NCI-H1694 (cell line): ENCODE measurements at regions not wholly inside any gene's neighbourhood (a gene's known extent, or its start where the extent isn't known, plus 50 kb on each side); places are given as distances from the start of the nearest gene placed in this dataset.
"Not testable (repeated sequence)": the region's sequence is repeated elsewhere in the genome, so short reads cannot be mapped to it uniquely, and the experiment has no call there.

Experiments used
- DNase-seq: peaks from one replicate; lab custom pipeline; 2025; lab: John Stamatoyannopoulos, UW

GRCh38 chr4:104129243-104129642 lies 365.5 kb downstream of the CXXC4 start:
- no peak for DNase-seq

- no peak for DNase-seq
Measured at GRCh38 chr4:104128850-104129213, 365.9 kb downstream of the CXXC4 start.

DNA sequence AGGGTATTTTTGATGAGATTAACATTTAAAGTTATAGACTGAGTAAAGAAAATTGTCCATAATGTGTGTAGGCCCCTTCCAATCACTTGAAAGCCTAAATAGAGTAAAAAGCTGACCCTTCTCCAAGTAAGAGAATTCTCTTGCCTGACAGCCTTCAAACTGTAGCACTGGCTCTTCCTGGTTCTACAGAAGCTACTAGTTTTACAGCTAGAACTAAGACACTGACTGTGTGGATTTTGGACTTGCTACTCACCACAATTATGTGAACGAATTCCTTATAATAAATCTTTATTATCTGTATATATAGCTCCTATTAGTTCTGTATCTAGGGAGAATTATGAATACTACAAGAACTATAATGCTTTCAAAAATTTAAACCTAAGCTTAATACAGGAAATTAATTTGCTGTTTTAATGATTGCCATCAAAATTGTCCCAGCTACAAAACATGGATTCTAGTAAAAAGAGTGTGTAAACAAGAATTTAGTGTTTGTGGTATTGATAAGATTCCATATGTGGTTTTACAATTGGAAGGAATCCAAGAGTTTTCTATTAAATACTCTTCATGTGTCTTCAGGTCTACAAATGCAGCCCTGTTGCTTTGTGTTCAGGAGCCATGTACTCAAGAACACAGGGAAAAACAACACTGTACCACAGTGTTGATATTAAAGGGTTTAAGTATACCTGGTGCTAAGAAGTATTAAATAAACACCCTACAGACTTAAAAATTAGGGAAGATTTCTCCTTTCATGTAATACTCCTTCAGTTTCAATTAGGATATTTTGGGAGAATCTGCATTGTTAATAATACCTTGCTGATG lies 366.5 kb downstream of the CXXC4 start:
- DNase-seq, result no peak

DNA sequence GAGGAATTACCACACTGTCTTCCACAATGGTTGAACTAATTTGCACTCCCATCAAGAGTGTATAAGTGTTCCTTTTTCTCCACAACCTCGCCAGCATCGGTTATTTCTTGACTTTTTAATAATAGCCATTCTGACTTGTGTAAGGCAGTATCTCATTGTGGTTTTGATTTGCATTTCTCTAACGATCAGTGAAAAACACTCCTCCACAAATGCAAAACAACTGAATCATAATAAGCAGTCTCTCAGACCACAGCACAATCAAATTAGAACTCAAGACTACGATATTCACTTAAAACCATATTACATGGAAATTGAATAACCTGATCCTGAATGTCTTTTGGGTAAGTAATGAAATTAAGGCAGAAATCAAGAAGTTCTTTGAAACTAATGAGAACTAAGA lies 371.7 kb downstream of the CXXC4 start:
- no peak for DNase-seq

GRCh38 chr4:104117776-104118175 lies 376.9 kb downstream of the CXXC4 start:
- no peak for DNase-seq

GRCh38 chr4:104113850-104114249 lies 380.8 kb downstream of the CXXC4 start:
- DNase-seq, result no peak

DNA sequence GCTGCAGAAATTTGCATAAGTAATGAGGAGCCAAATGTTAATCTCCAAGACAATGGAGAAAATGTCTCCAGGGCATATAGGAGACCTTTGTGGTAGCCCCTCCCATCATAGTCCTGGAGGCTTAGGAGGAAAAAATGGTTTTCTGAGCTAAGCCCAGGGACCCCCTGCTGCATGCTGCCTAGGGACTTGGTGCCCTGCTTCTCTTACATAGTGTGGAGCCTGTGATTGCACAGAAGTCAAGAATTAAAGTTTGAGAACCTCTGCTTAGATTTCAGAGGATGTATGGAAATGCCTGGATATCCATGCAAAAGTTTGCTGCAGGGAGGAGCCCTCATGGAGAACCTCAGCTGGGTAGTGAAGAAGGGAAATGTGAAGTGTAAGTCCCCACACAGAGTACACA lies 379.4 kb upstream of the TACR3 start:
- DNase-seq, result no peak

DNA sequence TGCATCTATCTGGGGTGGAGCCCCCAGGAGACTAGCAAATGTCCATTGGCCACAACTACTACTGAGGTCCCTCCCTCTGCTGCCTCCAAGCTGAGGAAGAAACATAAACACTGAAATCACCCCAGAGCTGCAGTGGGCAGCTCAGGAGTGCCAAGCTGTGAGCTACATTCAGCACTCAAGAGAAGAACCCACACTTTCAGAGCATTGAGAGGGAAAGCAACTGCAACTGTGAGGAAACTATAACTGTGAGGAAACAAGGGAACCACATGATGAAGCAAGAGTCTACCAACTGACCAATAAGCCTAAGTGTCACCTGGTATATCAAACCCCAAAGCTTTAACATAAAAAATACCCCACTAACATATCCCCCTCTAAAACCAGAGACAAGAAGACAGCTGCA lies 373.5 kb upstream of the TACR3 start:
- DNase-seq, result no peak

- no peak for DNase-seq
Measured at GRCh38 chr4:104073229-104073628, 353.4 kb upstream of the TACR3 start.

DNA sequence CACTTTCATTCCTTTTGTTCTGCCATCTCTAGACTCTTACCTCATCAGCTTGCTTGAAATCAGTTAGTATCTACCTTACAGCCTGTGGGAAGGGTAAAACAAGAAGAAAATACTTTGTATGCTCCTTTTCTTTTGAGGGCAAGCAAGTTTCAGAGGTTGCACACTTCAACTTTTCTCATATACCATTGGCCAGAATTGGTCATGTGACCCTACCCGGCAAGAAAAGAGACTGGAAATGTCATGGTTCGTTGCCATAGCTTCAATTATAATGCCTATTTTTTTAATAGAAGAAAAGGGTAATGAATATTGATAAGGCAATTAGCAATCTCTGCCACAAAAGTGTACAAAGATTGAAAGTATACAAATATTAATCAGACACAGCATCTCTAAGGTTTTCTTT lies 346.7 kb upstream of the TACR3 start:
- DNase-seq, result no peak

DNA sequence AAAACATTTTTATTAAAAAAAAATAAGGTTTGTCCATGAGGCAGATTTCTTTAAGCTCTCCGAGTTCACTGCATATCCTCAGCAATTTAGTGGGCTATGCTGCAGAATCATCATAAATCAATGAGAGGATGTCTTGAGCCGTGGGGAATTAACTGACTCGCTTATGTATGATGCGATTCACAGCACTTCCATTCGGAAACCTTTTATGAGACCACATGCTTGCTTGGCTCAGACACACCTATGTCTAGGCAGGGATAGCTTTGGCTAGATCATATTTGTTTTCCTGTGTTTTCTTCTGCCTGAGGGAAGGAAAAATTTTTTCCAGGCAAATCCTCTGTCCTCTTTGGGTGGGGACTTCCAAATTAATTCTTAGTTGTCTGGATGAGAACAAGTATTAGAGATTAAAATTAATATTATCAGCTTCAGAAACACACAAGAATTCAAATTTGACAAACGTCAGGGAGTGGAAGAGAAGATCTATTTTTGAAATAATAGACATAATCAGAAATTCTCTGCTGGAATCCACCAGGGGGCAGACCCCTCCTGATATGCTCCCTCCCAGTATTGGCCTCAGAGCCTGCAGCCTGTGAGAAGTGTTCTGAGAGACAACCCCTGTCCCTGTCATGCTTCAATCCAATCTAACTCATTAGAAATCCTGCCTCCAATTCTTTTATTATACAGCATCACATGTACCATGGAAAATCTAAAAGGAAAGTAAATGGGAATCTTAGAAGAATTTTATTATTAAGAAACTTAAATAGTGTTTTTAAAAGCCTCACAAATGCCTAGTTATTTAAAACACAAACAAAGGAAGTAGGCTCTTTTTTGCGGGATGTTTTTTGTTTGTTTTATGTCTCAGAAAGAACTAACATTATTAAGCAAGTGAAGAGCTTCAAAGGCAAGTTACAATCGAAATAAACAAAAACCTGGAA lies 345.1 kb upstream of the TACR3 start:
- DNase-seq, result peak; percentile 73

GRCh38 chr4:104063341-104063740 lies 343.6 kb upstream of the TACR3 start:
- no peak for DNase-seq

DNA sequence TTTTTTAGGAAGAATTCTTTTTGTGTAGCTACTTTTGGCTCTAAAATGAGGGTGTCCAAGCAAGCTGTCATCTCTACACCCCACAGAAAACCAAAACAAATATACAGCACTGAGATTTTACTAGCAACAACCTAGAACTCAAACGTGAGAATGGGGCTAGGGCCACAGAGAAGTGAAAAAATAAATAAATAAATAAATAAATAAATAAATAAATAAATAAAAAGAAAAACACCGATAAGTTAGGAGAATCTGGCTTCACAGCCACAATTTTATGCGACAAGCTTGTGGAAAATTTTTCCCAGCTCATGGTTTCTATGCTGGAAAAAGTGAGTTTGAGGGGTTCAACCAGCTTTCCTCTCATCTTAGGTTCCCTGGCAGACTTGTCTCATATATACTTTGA lies 324.6 kb upstream of the TACR3 start:
- DNase-seq, result no peak

DNA sequence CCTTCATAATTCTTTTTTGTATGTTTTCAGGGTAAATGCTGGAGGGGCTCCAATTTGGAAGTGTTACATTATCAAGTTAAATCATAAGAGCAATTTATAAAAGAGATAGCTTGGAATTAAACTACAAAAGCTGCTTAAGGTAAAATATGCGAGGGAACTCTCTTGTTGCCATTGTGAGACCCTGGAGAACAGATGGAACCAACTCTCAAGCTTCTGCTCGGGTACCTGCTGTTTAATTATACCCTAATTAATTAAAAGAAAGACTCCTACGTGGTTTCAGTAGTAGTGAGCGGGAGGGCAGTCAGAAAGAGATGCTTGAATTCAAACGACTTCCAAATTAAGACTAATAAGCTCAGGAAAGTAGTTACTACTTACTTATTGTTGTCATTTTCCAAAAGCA lies 313.1 kb upstream of the TACR3 start:
- no peak for DNase-seq

DNA sequence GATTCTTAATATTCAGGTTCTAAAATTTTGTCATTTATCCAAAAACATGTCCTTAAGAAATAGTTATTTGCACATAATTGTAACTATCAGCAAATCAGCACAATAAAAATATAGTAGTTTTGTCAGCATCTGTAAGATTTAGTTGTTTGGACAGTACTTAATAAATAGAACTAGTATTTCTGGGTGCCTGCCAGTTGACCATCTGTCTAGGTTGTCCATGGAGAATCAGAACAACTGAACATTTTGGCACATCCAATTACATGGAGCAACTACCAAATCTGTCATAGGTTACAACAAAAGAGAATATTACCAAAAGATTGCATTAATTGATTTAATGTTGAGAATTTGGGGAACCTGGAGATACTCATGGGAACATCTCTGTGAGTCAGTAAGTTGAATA lies 305.5 kb upstream of the TACR3 start:
- peak; percentile 55 for DNase-seq

DNA sequence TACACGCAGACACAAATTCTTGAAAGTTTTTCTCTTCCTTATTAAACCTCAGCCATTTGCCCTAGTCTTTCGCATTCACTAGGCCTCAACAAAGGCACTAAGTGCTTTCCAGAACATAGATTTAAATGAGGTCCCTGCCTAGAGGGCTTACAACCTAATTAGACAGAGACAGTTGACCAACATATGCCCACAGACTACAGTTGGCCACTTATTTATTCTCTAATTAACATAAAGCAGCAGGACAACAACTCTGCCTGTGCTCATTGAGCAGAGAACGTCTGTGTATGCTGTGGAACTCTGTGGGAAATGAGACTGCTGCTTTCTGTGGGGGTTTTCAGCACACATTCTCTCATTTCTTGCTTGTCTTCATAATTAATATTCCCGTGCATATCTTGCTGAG lies 303.0 kb upstream of the TACR3 start:
- no peak for DNase-seq

GRCh38 chr4:104022226-104022625 lies 302.4 kb upstream of the TACR3 start:
- no peak for DNase-seq

DNA sequence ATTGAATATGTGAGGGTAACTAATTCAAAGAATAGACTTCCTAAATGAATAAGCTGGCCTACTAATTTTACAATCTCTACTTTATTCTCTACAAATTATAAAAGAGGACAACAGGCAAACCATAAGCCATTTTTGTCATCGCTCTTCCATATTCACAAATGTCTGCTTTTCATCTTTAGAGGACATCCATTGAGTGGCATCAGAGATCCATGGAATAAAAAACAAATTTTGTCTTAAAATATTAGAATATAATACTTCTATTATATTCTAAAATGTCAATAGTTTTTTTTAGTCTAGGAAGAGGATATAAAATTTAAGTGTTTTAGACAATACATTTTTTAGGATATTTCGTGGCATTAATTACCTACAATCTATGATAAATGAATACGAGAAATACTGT lies 300.9 kb upstream of the TACR3 start:
- no peak for DNase-seq

GRCh38 chr4:104017213-104017612 lies 297.4 kb upstream of the TACR3 start:
- no peak for DNase-seq

- DNase-seq, result no peak
Measured at GRCh38 chr4:104015680-104016079, 295.9 kb upstream of the TACR3 start.

- no peak for DNase-seq
Measured at GRCh38 chr4:104010722-104011121, 290.9 kb upstream of the TACR3 start.

- not testable (repeated sequence) for DNase-seq
Measured at GRCh38 chr4:104002318-104002717, 282.5 kb upstream of the TACR3 start.

DNA sequence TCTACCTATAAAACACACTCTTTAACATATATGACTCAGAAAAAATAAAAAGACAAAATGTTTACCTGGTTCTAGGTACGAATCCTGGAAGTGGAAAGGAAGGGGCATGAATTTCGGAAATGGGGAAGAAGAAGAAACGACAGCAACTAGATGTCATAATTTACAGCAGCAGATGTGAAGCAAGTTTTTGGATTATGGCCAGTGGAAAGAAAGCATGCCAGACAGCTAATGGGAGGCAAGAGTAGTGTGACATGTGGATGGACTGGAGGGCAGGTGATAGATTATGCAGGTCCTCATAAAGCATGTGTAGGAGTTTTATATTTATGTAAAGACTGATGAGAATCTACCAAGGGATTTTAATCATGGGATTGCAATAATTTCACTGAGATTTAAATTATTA lies 279.0 kb upstream of the TACR3 start:
- peak; percentile 63 for DNase-seq
